ENCODE measurements at regions not wholly inside any gene's neighbourhood (a gene's known extent, or its start where the extent isn't known, plus 50 kb on each side); places are given as distances from the start of the nearest gene placed in this dataset.

DNA sequence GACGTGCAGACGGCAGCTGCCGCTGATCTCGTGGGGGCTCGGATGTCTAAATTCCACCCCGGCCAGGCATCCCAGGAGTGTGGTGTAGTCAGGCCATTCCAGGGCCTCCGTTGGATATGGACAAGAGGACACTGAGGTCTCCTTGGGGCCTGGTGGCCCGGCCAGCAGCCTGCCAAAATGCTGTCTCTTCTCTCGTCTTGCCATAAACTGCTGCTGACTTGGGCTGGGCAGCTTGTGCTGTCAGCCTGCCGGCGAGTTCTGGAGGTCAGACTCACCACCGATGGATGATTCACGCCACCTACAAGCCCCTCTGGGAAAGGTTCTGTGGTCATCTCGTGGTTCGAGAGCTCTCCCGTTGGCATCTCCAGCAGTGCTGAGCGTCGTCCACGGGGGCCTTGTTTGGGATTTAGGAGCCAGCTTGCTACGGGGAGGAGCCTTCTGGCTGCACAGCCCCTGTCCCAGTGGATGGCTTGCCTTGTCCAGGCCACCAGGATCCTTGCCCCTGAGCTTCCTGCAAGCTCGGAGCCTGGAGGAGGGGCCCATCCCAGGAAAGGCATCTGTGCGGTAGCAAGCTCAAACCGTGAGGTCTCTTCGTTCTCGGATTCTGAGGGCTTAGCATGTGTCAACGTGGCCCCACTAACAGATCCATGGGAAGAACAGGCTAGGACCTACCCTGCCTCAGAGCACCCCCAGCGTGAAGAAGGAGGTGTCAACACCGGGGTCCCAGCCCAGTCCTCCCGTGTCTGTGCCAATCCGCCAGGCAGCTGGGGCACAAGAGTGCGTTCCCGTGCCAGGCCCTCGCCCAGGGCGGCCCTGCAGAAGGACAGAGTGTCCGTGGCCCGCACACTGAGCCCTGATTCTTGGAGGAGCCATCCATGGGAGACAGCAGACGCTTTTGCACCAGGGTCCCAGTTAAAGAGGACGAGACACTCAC lies 1114.1 kb downstream of the BRD1 start:
- Histone ChIP-seq H3K4me3 (ENCODE audit: low read length) (no peak overlapping the region), H3K27me3 (ENCODE audit: insufficient read depth, low read length) (no peaks in the 10 kb centered on the region), H3K4me1 (ENCODE audit: insufficient read depth, low read length) (no peaks in the 10 kb centered on the region), H3K9me3 (ENCODE audit: low read depth, low read length) (no peaks in the 10 kb centered on the region)

DNA sequence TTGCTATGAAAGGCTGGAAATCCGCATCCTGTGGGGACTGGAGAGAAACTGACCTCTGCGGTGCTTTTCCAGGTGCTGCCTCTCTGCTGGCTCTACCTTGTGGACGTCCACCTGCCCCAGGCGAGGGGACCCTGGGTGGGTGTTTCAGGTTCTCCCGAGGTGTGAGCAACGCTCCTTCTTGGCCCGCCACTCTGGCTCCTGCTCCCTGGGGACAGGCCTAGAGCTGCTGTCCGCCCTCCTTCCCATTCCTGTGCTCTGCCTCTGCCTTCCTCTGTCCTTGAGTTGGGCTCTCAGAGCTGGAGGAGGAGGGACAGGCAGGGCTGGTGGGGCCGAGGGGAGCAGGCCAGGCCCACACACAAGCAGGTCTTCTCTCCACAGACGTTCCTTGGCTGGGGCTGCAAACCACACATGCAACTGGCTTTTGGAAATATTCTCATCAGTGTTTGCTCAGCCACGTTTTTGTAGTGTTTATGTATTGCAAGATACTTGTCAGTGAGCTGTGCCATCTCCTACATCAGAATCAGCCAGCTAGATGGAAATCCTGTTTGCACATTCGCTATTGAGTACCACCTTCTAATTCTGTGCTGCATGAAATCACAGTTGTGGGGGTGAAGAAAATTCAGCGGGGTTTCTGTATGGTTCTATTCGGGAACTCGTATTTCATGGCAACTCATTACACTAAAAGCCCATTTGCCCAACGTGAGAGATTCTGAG lies 1115.0 kb downstream of the BRD1 start:
- Histone ChIP-seq H3K9me3 (ENCODE audit: low read depth, low read length) (no peaks in the 10 kb centered on the region), H3K4me3 (ENCODE audit: low read length) (no peak overlapping the region), H3K27me3 (ENCODE audit: insufficient read depth, low read length) (no peaks in the 10 kb centered on the region), H3K4me1 (ENCODE audit: insufficient read depth, low read length) (no peaks in the 10 kb centered on the region)

DNA sequence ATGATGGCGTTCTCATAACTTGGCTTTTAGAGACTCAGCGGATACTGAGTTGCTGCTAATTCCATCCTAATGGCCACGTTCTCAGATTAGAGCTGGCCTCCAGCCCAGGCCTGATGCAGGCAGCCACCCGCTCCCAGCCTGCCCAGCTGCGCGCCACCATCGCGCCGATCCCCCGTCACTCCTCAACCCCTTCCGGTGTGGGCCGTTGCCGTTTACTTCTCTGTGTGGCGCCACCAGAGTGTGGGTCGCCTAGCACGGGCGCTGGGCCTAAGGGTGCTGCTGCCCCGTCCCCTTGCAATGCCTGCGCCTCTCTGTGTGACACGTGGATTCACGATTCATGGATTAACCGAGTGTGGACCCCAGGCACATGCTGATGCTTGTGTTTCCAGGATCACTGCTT lies 1116.0 kb downstream of the BRD1 start:
- Histone ChIP-seq H3K27me3 (ENCODE audit: insufficient read depth, low read length) (no peaks in the 10 kb centered on the region), H3K4me3 (ENCODE audit: low read length) (no peak overlapping the region), H3K9me3 (ENCODE audit: low read depth, low read length) (no peaks in the 10 kb centered on the region), H3K4me1 (ENCODE audit: insufficient read depth, low read length) (no peaks in the 10 kb centered on the region)

DNA sequence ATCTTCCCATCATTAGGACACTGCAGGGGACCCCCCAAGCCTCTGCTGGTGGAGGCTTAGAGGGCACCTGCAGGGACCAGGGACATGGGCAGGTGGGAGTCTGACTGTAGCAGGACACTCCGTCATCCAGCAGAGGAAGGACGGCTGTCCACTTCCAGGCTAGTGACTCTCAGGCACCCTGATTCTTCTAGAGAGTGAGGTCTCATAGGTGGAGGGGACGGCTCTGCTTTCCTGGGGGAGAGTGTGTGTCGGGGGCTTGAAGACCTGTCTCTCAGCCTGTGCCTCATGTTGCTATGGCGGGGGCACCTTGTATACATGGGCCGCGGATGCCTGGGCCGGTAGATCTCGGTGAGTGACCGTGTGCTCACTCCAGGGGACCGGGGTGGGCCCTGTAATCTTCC lies 1116.6 kb downstream of the BRD1 start:
- Histone ChIP-seq H3K27me3 (ENCODE audit: insufficient read depth, low read length) (no peaks in the 10 kb centered on the region), H3K4me1 (ENCODE audit: insufficient read depth, low read length) (no peaks in the 10 kb centered on the region), H3K9me3 (ENCODE audit: low read depth, low read length) (no peaks in the 10 kb centered on the region), H3K4me3 (ENCODE audit: low read length) (no peak overlapping the region)

DNA sequence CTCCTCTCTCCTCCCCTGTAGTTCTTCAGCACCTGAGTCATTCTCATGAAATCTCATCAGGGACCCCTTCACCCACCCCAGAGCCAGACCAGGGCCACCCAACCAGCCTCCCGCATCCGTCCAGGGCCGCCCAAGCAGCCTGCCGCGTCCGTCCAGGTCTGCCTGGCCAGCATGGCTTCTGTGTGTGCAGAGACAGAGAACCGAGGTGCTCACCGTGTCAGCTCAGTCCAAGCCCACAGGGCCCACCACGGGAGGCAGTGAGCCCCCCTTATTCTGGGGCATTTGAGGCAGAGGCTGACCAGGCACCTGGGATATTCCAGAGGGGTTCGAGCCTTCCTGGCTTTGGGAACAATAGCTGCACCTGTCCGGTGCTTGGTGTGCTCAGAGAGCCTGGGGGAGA lies 1117.3 kb downstream of the BRD1 start:
- H3K9me3 ChIP-seq (ENCODE audit: low read depth, low read length): no peaks in the 10 kb centered on the region
- H3K4me1 ChIP-seq (ENCODE audit: insufficient read depth, low read length): no peaks in the 10 kb centered on the region
- no peak overlapping the region for H3K4me3 ChIP-seq (ENCODE audit: low read length)
- H3K27me3 ChIP-seq (ENCODE audit: insufficient read depth, low read length): no peaks in the 10 kb centered on the region

DNA sequence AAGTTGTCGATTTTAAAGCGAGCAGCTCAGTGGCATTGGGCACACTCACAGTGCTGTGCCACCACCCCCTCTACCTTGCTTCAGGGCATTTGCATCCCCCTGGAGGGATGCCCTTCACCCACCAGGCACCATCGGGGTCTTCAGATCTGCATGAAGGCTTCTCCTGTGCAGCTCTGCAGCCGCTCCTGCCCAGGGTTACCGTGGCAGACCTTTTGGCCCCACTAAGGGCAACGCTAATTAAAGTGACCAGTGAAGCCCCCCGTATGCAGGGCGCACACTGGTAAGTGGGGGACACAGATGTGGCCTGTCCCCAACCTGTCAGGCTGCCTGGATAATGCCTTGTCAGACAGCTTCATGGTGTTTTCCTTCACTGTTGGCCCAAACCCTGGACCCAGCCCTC lies 1117.7 kb downstream of the BRD1 start:
- no peaks in the 10 kb centered on the region for H3K27me3 ChIP-seq (ENCODE audit: insufficient read depth, low read length)
- H3K4me3 ChIP-seq (ENCODE audit: low read length): no peak overlapping the region
- H3K9me3 ChIP-seq (ENCODE audit: low read depth, low read length): no peaks in the 10 kb centered on the region
- no peaks in the 10 kb centered on the region for H3K4me1 ChIP-seq (ENCODE audit: insufficient read depth, low read length)

DNA sequence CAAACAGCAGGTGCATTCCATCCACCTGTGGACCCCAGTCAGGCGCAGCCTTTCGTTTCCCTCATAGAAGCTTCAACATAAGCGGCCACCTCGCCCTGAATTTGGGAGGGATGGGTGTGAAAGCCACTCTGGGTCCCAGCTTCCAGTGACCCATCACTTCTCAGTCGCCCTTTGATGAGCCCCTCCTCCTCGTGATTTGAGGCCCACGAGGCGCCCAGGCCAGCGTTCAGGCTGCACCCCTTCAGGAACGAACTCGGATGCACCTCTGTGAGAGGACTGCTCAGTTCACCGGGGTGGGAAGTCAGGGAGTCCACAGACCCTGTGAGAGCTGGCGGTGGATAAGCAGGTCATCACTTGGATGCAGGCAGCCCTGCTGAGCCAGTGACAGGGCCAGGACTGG lies 1118.2 kb downstream of the BRD1 start:
- Histone ChIP-seq H3K27me3 (ENCODE audit: insufficient read depth, low read length) (no peaks in the 10 kb centered on the region), H3K4me1 (ENCODE audit: insufficient read depth, low read length) (no peaks in the 10 kb centered on the region), H3K9me3 (ENCODE audit: low read depth, low read length) (no peaks in the 10 kb centered on the region), H3K4me3 (ENCODE audit: low read length) (no peak overlapping the region)

DNA sequence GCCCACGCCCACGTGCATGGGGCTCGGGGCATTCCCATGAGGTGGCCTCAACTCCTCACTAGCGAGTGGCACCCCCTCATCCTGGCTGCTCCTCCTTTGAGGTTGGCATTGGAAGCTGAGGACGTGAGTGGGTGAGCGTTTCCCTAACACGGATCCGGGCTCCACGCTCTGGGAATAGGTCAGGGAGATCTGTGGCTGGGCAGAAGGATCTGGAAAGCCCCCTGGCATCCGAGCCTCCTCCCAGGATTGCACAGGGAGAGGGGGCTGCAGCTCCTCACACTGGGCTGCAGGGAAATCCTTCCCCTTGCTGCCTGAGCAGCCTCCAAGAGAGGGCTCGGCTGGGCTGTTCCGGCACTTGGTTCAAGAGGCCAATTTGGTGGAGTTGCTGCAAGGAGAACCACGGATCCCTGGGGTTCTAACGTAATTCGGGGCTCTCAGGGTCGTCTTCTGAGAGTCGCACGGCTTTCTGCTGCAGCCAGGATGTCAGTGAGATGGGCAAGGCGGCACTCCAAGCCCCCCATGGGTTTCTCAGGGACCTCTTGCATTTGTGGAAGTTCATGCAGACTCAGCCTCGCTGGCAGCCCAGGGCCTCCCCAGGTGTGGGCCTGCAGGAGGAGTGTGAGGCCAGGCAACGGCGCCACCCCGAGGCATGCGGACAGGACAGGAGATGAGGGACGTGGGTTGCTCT lies 1119.0 kb downstream of the BRD1 start:
- H3K4me1 ChIP-seq (ENCODE audit: insufficient read depth, low read length): no peaks in the 10 kb centered on the region
- H3K4me3 ChIP-seq (ENCODE audit: low read length): no peak overlapping the region
- H3K27me3 ChIP-seq (ENCODE audit: insufficient read depth, low read length): no peaks in the 10 kb centered on the region
- H3K9me3 ChIP-seq (ENCODE audit: low read depth, low read length): no peaks in the 10 kb centered on the region

DNA sequence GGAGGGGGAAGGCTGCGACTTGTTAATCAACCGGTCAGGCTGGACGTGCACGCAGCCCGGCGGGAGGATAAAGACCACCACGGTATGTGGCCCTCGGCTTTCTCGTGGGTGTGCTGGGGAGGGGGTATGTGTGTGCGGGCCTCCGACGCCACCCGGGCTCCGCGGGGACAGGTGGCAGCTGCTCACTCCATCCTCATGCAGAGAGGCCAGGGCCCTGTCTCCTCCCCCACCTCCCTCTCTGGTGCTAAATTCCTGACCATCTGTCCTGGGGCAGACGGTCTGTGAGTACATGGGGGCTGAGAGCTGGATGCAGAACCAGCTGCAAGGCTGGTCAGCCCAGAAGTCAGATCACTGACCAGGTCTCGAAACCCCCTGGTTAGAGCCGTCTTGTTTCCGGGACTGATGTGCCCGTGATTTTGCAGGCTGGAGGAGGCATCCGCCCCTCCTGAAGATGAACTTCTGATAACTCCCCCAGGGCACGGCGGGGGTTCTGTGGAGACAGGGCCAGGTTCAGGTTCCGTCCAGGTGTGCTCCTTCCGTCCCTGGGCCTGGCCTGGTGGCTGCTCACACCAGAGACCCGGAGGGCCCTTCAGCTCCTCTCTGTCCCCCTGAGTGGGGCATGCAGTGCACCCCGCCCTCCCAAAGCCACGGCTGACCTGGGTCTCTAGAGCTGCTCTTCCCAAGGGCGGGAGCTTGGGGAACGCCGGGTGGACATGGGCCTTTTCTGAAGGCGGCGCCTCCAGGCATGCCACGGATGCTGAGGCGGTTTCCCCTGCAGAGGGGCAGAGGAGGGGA lies 1119.7 kb downstream of the BRD1 start:
- H3K9me3 ChIP-seq (ENCODE audit: low read depth, low read length): no peaks in the 10 kb centered on the region
- no peaks in the 10 kb centered on the region for H3K27me3 ChIP-seq (ENCODE audit: insufficient read depth, low read length)
- H3K4me1 ChIP-seq (ENCODE audit: insufficient read depth, low read length): peaks cover 3% of the 10 kb centered on the region
- no peak overlapping the region for H3K4me3 ChIP-seq (ENCODE audit: low read length)

DNA sequence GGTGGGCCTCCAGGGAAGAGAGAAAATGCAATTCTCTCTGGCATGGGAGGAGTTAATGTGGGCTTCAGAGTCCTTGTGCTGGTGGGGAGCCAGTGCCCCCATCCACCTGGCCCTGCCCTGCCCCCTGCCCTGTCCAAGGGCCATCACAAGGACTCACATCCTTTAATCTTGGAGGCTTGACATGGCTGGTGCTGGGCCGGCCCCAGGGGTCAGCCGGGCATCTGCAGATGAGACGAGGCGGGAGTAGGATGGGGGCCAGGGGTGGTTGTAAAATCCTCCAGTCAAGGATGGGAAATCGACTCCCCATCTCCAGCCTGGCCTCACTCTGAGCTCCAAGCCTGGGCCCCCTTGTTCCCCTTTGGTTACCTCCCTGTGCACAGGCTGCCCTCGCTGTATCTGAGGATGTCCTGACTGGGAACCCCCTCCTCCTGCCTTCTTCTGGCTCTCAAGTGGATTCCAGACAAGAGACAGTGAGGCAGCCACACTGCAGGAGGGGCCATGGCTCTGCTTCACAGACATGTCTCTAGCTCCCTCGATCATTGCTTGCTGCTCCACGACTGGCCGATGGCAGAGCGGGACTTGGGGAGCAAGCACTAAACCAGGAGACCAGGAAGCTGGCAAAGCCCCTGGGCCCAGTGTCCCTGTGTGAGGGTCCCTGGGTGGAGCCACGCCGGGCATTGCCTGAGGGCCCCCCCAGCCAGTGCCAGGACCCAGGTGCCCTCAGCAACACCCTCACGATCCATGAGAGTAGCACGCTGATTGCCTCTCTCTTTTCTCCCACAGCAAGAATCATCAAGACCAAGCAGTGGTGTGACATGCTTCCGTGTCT lies 1120.5 kb downstream of the BRD1 start:
- Histone ChIP-seq H3K27me3 (ENCODE audit: insufficient read depth, low read length) (no peaks in the 10 kb centered on the region), H3K9me3 (ENCODE audit: low read depth, low read length) (no peaks in the 10 kb centered on the region), H3K4me3 (ENCODE audit: low read length) (no peak overlapping the region), H3K4me1 (ENCODE audit: insufficient read depth, low read length) (peaks cover 12% of the 10 kb centered on the region)

DNA sequence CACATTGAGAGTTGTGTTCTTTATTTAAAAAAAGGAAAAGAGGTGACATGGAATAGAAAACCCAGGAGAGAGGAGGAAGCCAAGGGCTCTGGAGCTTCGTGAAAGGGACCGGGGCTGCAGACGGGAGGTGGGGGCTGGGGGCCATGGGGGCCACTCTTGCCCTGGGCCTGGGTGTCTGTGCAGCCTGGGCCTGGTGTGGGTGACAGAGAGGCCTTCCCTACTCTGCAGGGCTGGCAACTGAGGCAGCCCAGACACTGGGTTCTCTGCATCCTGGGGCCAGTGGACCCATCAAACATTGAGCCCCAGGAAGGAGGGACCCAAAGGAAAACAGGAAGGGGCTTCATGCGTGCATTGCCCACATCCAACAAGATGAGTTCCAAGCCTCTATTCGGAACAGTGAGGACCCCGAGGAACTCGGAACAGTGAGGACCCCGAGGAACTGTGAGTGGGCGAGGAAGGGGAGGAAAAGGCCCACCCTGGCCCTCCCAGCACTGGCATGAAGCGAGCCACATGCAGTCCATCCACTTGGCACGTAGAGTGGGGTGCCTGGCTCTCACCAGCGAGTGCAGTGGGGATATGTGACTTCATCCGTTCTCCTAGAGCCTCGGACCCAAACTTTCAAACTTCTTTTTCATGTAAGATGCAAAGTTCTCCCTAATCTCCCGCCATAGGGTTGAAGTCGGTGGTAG lies 1121.6 kb downstream of the BRD1 start:
- Histone ChIP-seq H3K9me3 (ENCODE audit: low read depth, low read length) (no peaks in the 10 kb centered on the region), H3K4me1 (ENCODE audit: insufficient read depth, low read length) (peaks cover 12% of the 10 kb centered on the region), H3K27me3 (ENCODE audit: insufficient read depth, low read length) (no peaks in the 10 kb centered on the region), H3K4me3 (ENCODE audit: low read length) (no peak overlapping the region)

DNA sequence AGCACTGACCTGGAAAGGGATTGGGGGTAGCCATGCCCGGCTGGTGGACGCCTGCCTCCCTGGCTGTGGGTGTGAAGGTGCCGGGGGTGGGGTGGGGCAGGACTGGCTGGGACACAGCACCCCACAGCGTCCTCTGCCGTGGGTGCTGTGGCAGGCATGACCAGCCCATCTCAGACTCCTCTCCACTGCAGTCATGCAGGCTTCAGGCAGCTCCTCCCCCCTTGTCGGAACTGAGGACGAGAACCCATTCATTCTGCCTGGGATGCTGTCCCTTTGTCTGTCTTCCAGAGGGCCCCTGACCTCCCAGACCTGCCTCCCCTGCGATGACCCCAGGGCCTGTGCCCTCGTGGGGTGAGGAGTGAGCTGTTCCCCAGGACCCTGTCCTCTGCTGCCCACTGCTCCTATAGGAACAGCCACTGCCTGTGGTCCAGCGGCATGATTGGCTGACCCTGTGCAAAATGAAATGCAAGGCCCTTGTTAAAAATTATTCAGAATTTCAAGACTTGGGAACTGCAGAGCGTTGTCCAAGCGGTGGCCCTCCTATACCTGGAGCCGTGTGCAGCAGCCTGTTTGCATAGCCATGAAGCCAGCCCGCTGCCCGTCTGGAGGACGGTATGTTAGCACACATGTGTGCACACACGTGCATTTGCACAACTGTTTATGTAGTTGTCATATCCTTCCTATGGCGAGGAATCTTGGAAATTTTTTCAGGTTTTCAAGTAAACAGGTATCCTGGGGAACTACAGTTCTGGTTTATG lies 1122.3 kb downstream of the BRD1 start:
- peaks cover 12% of the 10 kb centered on the region for H3K4me1 ChIP-seq (ENCODE audit: insufficient read depth, low read length)
- no peaks in the 10 kb centered on the region for H3K9me3 ChIP-seq (ENCODE audit: low read depth, low read length)
- H3K27me3 ChIP-seq (ENCODE audit: insufficient read depth, low read length): no peaks in the 10 kb centered on the region
- H3K4me3 ChIP-seq (ENCODE audit: low read length): no peak overlapping the region

DNA sequence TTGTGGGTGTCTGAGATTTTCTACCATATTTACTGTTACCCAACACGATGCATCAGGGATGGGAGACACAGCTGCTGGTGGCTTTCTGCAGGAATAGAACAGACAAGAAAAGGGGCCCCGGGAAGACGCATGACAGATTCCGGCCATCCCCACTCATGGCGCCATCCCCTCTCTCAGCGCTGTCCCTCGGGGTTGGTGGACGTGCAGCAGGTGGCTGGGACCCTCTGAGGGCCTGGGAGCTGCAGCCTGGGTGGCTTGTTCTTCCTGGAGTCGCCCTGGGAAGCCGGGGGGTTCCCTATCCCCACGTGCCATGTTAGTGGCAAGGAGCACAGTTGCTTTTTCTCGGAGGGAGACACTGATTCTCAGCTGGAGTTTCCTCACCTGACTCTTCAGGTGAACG lies 1123.3 kb downstream of the BRD1 start:
- Histone ChIP-seq H3K4me3 (ENCODE audit: low read length) (no peak overlapping the region), H3K27me3 (ENCODE audit: insufficient read depth, low read length) (no peaks in the 10 kb centered on the region), H3K9me3 (ENCODE audit: low read depth, low read length) (no peaks in the 10 kb centered on the region), H3K4me1 (ENCODE audit: insufficient read depth, low read length) (peaks cover 12% of the 10 kb centered on the region)

Measured in mononuclear cell (primary cell).